CD4-positive, CD25-positive, alpha-beta regulatory T cell (primary cell): ENCODE measurements at regions not wholly inside any gene's neighbourhood (a gene's known extent, or its start where the extent isn't known, plus 50 kb on each side); places are given as distances from the start of the nearest gene placed in this dataset.

ENCODE experiments used
- ATAC-seq, 2 donors: fragments of 150-1000 bp; cut with Tn5 transposase; one replicate each; pipeline ENCODE4 v1.10.0; 2021; ENCODE audit warnings: low read depth in 2 of 2, moderate number of reproducible peaks in 2 of 2, moderate library complexity in 1 of 2
- DNase-seq, 3 donors: peaks; one replicate each; pipeline versions ENCODE4 v3.0.0 to v3.0.0-alpha.2; 2012 to 2022; ENCODE audit warnings: mixed read lengths in 1 of 3
- H3K27ac ChIP-seq: one replicate; pipeline ENCODE4 v1.7.0; 2013; ENCODE audit warnings: mild to moderate bottlenecking, low read length; ENCODE audit not compliant: insufficient read depth, poor library complexity, severe bottlenecking
- H3K27me3 ChIP-seq: one replicate; pipeline ENCODE4 v1.7.0; 2013; ENCODE audit warnings: low read length; ENCODE audit not compliant: control insufficient read depth, insufficient read depth
- H3K36me3 ChIP-seq: one replicate; pipeline ENCODE4 v1.7.0; 2013; ENCODE audit warnings: mild to moderate bottlenecking, low read length, moderate library complexity; ENCODE audit not compliant: control insufficient read depth, insufficient read depth
- H3K4me1 ChIP-seq: 2 replicates; pipeline ENCODE4 v1.7.0; 2013; ENCODE audit warnings: mild to moderate bottlenecking, low read length; ENCODE audit not compliant: insufficient read depth, control insufficient read depth, poor library complexity, severe bottlenecking
- H3K4me3 ChIP-seq: one replicate; pipeline ENCODE4 v1.7.0; 2013; ENCODE audit warnings: low read depth, mild to moderate bottlenecking, low read length, moderate library complexity
- H3K9me3 ChIP-seq, 2 experiments: 1 replicate in 1 of 2; 2 replicates in 1 of 2; pipeline ENCODE4 v1.7.0; 2013; ENCODE audit warnings: low read length in 2 of 2, mild to moderate bottlenecking in 1 of 2, moderate library complexity in 1 of 2; ENCODE audit not compliant: control insufficient read depth in 2 of 2
- H3K27ac Mint-ChIP-seq, 3 donors: one replicate each; pipeline ENCODE4 v1.8.0; 2020 to 2022; ENCODE audit warnings: mild to moderate bottlenecking in 3 of 3, mixed read lengths in 3 of 3, moderate library complexity in 2 of 3
- H3K27me3 Mint-ChIP-seq: one replicate; pipeline ENCODE4 v1.8.0; 2022; ENCODE audit warnings: mild to moderate bottlenecking, mixed read lengths
- H3K36me3 Mint-ChIP-seq: one replicate; pipeline ENCODE4 v1.8.0; 2020; ENCODE audit warnings: mixed read lengths
- H3K4me1 Mint-ChIP-seq, 4 donors: one replicate each; pipeline ENCODE4 v1.8.0; 2020 to 2022; ENCODE audit warnings: mixed read lengths in 4 of 4, mild to moderate bottlenecking in 1 of 4
- H3K4me3 Mint-ChIP-seq, 4 donors: one replicate each; pipeline ENCODE4 v1.8.0; 2020 to 2022; ENCODE audit warnings: mild to moderate bottlenecking in 4 of 4, mixed read lengths in 4 of 4, moderate library complexity in 3 of 4
- H3K9me3 Mint-ChIP-seq, 7 donors: one replicate each; pipeline ENCODE4 v1.8.0; 2020 to 2022; ENCODE audit warnings: mixed read lengths in 7 of 7, mild to moderate bottlenecking in 3 of 7, moderate library complexity in 2 of 7

- Mint-ChIP-seq H3K4me1 (peaks cover 13 to 26% (median 21%) of the 10 kb centered on the region in 4 donors), H3K4me3 (peak overlapping the region in 1 of 4 donors; percentile 57), H3K36me3 (no peaks in the 10 kb centered on the region), H3K27me3 (peaks cover 5% of the 10 kb centered on the region), H3K9me3 (no peaks in the 10 kb centered on the region), H3K27ac (peak overlapping the region in 2 of 3 donors; percentile 15 to 48)
- H3K36me3 ChIP-seq = no peaks in the 10 kb centered on the region
- H3K27me3 ChIP-seq = no peaks in the 10 kb centered on the region
- ATAC-seq (no peak), DNase-seq (peak in 1 of 3 donors; percentile 62)
- peak overlapping the region; percentile 91 for H3K27ac ChIP-seq
- peak overlapping the region; percentile 98 for H3K4me3 ChIP-seq
- peaks cover 34% of the 10 kb centered on the region for H3K4me1 ChIP-seq
- H3K9me3 ChIP-seq = no peaks in the 10 kb centered on the region
Observed at GRCh38 chr6:26269531-26270485, 95.2 kb upstream of the BTN3A2 start.

GRCh38 chr6:26270486-26270861 lies 94.5 kb upstream of the BTN3A2 start:
- peaks cover 5% of the 10 kb centered on the region for H3K27me3 Mint-ChIP-seq
- H3K4me3 ChIP-seq = peak overlapping the region; percentile 98
- no peaks in the 10 kb centered on the region for H3K27me3 ChIP-seq
- DNase-seq (peak in 2 of 3 donors; percentile 10 to 62), ATAC-seq (no peak)
- peak overlapping the region; percentile 91 for H3K27ac ChIP-seq
- no peaks in the 10 kb centered on the region for H3K36me3 ChIP-seq
- no peak overlapping the region for H3K4me3 Mint-ChIP-seq
- H3K9me3 ChIP-seq = no peaks in the 10 kb centered on the region
- no peaks in the 10 kb centered on the region for H3K36me3 Mint-ChIP-seq
- peak overlapping the region in 1 of 3 donors; percentile 11 for H3K27ac Mint-ChIP-seq
- no peaks in the 10 kb centered on the region for H3K9me3 Mint-ChIP-seq
- peaks cover 34% of the 10 kb centered on the region for H3K4me1 ChIP-seq
- peaks cover 13 to 26% (median 21%) of the 10 kb centered on the region in 4 donors for H3K4me1 Mint-ChIP-seq

- Mint-ChIP-seq H3K27me3 (peaks cover 5% of the 10 kb centered on the region), H3K27ac (peak overlapping the region in 1 of 3 donors; percentile 93), H3K9me3 (no peaks in the 10 kb centered on the region), H3K4me1 (peaks cover 13 to 26% (median 21%) of the 10 kb centered on the region in 4 donors), H3K36me3 (no peaks in the 10 kb centered on the region), H3K4me3 (no peak overlapping the region)
- Histone ChIP-seq H3K27ac (peak overlapping the region; percentile 91), H3K9me3 (no peaks in the 10 kb centered on the region), H3K36me3 (no peaks in the 10 kb centered on the region), H3K4me3 (peak overlapping the region; percentile 98), H3K27me3 (no peaks in the 10 kb centered on the region), H3K4me1 (peaks cover 34% of the 10 kb centered on the region)
- ATAC-seq (peak; percentile 15 to 22), DNase-seq (peak; percentile 73 to 95 (median 89))
Observed at GRCh38 chr6:26270903-26271667, 93.9 kb upstream of the BTN3A2 start.

GRCh38 chr6:26271668-26272024 lies 93.4 kb upstream of the BTN3A2 start:
- Mint-ChIP-seq H3K36me3 (no peaks in the 10 kb centered on the region), H3K27ac (peak overlapping the region in 1 of 3 donors; percentile 93), H3K9me3 (no peaks in the 10 kb centered on the region), H3K4me3 (no peak overlapping the region), H3K27me3 (peaks cover 5% of the 10 kb centered on the region), H3K4me1 (peaks cover 13 to 26% (median 21%) of the 10 kb centered on the region in 4 donors)
- no peak for DNase-seq
- Histone ChIP-seq H3K27me3 (no peaks in the 10 kb centered on the region), H3K36me3 (no peaks in the 10 kb centered on the region), H3K27ac (peak overlapping the region; percentile 91), H3K4me3 (peak overlapping the region; percentile 98), H3K9me3 (no peaks in the 10 kb centered on the region), H3K4me1 (peaks cover 34% of the 10 kb centered on the region)
- no peak for ATAC-seq

GRCh38 chr6:26272171-26272637 lies 92.8 kb upstream of the BTN3A2 start:
- H3K27me3 ChIP-seq = no peaks in the 10 kb centered on the region
- H3K4me1 ChIP-seq = peaks cover 34% of the 10 kb centered on the region
- Mint-ChIP-seq H3K4me1 (peaks cover 10 to 26% (median 21%) of the 10 kb centered on the region in 4 donors), H3K9me3 (no peaks in the 10 kb centered on the region), H3K27ac (peak overlapping the region in 1 of 3 donors; percentile 86), H3K4me3 (no peak overlapping the region), H3K36me3 (no peaks in the 10 kb centered on the region), H3K27me3 (peaks cover 5% of the 10 kb centered on the region)
- no peaks in the 10 kb centered on the region for H3K9me3 ChIP-seq
- ATAC-seq (peak; percentile 6), DNase-seq (peak in 1 of 3 donors; percentile 44)
- H3K27ac ChIP-seq = peak overlapping the region; percentile 91
- peak overlapping the region; percentile 98 for H3K4me3 ChIP-seq
- H3K36me3 ChIP-seq = no peaks in the 10 kb centered on the region

GRCh38 chr6:26273673-26274588 lies 91.1 kb upstream of the BTN3A2 start:
- H3K4me1 Mint-ChIP-seq = peaks cover 7 to 25% (median 20%) of the 10 kb centered on the region in 4 donors
- DNase-seq = peak; percentile 25 to 86 (median 79)
- ATAC-seq = peak; percentile 7 to 8
- peaks cover 5% of the 10 kb centered on the region for H3K27me3 Mint-ChIP-seq
- Histone ChIP-seq H3K4me1 (peaks cover 34% of the 10 kb centered on the region), H3K27me3 (no peaks in the 10 kb centered on the region), H3K9me3 (no peaks in the 10 kb centered on the region), H3K27ac (peak overlapping the region; percentile 91), H3K4me3 (peak overlapping the region; percentile 98), H3K36me3 (no peaks in the 10 kb centered on the region)
- H3K9me3 Mint-ChIP-seq = no peaks in the 10 kb centered on the region
- H3K4me3 Mint-ChIP-seq = no peak overlapping the region
- no peak overlapping the region for H3K27ac Mint-ChIP-seq
- H3K36me3 Mint-ChIP-seq = no peaks in the 10 kb centered on the region

- H3K4me1 Mint-ChIP-seq = peaks cover 4 to 12% (median 9%) of the 10 kb centered on the region in 4 donors
- ATAC-seq (no peak), DNase-seq (no peak)
- no peaks in the 10 kb centered on the region for H3K9me3 Mint-ChIP-seq
- peaks cover 2% of the 10 kb centered on the region for H3K36me3 Mint-ChIP-seq
- Histone ChIP-seq H3K4me3 (no peak overlapping the region), H3K27me3 (no peaks in the 10 kb centered on the region), H3K9me3 (no peaks in the 10 kb centered on the region), H3K27ac (no peak overlapping the region), H3K36me3 (no peaks in the 10 kb centered on the region), H3K4me1 (peaks cover 26% of the 10 kb centered on the region)
- peak overlapping the region in 3 of 4 donors; percentile 27 to 66 (median 35) for H3K4me3 Mint-ChIP-seq
- peak overlapping the region in 1 of 3 donors; percentile 22 for H3K27ac Mint-ChIP-seq
- peaks cover 5% of the 10 kb centered on the region for H3K27me3 Mint-ChIP-seq
Observed at GRCh38 chr6:26275663-26276062, 89.3 kb upstream of the BTN3A2 start.
